Stimulated activated CD4-positive, alpha-beta T cell treated with anti-CD3 and anti-CD28 coated beads, Interleukin-12 subunit alpha, Interleukin-12 subunit beta, amount 100 ng/mL, for 48 hours (primary cell): ENCODE measurements at regions not wholly inside any gene's neighbourhood (a gene's known extent, or its start where the extent isn't known, plus 50 kb on each side); places are given as distances from the start of the nearest gene placed in this dataset.
"Not testable (repeated sequence)": the region's sequence is repeated elsewhere in the genome, so short reads cannot be mapped to it uniquely, and the experiment has no call there.

Experiments used
- DNase-seq, 3 donors: peaks; one replicate each; pipeline ENCODE4 v3.0.0-alpha.2; 2020; ENCODE audit warnings: low read depth in 2 of 3, low spot score in 1 of 3

DNA sequence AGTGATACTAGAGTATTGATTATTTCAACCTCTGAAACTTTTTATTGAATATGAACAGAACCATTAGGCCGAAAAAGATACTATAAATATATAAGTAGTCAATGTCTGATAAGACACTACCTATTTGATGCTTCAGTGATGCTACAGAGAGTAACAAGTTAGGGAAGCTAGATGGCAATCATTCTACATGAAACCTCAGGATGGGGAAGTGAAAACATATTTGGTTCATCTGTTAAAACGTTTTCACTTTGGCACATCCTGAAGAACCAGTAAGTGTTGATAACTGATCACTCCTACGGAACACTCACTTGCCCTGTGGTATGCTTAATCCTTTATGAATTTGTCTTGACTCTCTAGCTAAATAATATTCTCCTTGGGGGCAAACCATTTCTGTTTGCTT, 1064.9 kb downstream of the NXPH1 start:
- DNase-seq = no peak

DNA sequence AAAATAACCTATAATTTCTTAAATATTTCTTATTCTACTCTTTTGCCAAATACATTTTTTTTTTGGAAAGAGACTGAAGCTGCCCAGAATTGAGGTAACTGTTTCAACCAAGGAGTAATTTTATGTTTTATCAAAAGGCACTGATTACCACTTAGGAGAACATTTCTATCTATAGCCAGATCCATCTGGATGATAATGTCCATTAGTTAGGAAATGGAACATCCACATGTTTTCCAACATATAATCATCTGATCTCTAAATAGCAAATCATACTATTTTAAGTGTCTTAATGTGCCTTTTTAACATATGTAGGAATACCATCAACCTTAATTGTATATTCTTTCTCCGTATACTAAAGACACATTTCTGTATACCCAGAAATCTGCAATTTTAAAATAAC, 1068.9 kb downstream of the NXPH1 start:
- no peak for DNase-seq

DNA sequence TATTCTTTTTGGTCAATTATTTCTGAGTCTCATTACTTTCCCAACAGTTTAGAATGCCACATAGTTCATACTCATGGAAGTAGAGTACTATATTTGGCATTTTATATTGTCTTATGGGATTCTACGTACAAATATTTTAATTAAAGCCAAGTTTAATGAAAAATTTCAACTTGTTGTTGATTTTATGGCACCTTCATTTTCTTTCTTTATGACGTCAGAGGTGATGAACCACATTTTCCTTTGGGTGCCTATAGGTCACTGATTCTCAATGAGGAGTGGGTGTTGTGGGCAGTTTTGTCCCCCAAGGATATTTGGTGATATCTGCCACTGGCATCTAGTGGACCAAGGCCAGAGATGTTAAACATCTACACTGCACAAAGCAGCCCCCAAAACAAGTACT, 1071.3 kb downstream of the NXPH1 start:
- DNase-seq = no peak

DNA sequence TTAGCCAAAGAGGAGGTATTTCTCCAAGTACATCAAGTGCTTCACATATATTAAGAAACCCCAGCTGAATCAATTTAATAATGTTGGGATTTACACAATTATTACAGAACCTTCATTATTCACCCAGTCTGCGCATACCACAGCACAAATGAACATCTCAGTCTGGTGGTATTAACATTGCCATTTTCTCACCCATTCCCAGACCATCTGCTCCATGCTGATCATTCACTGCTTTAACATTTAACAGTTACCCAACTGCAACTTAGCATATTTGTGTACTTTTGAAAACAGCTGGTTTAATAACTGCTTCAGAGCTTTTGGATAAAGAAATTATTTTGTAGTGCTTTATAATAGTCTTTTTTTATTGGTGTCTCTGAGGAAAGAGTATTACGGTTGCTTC, 1072.1 kb downstream of the NXPH1 start:
- no peak for DNase-seq

DNA sequence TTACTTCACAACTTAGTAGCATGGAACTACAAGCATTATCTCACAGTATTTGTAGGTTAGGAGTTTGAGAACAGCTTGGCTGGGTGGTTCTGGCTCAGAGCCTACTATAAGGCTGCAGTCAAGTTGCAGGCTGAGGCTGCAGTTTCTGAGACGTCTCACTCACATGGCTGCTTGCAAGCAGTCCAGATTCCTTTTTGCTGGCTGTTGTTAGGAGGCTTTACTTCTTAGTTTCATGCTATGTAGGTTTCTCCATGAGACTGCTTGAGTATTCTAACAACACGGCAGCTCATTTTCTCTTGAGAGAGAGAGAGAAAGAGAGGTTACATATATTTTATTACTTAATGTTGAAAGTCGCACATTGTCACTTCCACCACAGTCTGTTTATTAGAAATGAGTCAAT, 1073.9 kb downstream of the NXPH1 start:
- no peak for DNase-seq

DNA sequence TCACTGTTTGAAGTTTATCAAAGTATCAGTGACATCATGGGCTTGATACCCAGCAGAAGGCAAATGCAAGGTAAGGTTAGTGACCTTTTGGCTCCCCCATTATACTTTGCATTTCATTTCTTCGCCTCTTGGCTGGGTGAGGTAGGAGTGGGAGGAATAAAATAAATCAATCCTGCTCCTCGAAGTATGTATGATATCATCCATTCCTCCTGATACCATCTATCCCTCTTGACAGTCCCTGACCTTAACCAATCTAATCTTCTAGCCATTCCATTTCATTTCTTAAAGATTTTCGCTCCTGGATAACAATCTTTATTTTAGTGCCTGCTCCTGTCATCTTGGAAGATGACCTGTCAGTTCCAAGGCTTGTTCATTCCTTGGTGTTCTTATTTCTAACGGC, 1083.3 kb downstream of the NXPH1 start:
- DNase-seq = no peak

DNA sequence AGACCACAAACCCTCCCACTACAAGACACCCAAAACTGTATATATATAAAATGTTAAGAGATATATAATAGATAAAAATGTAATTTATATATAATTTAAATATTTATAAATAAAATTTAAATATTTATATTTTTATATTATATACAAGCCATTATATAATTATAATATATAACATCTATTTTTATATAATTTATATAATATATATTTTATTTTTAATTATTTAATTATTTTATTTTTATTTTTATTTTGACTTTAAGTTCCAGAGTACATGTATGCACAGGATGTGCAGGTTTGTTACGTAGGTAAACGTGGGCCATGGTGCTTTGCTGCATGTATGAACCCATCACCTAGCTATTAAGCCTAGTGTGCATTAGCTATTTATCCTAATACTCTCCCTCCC, 1090.2 kb downstream of the NXPH1 start:
- DNase-seq = no peak

DNA sequence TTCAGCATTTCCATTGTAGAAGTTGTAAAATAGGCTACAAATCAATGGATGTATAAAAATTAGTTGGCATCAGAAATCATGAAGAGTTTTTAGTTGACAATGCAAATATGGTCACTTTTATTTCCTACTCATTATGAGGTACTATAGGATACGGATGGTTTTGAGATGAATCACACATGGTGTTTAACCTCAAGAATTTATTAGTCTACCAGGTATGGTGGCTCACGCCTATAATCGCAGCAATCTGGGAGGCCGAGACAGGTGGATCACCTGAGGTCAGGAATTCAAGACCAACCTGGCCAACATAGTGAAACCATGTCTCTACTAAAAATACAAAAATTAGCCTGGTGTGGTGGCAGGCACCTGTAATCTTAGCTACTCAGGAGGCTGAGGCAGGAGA, 1119.0 kb downstream of the NXPH1 start:
- not testable (repeated sequence) for DNase-seq

DNA sequence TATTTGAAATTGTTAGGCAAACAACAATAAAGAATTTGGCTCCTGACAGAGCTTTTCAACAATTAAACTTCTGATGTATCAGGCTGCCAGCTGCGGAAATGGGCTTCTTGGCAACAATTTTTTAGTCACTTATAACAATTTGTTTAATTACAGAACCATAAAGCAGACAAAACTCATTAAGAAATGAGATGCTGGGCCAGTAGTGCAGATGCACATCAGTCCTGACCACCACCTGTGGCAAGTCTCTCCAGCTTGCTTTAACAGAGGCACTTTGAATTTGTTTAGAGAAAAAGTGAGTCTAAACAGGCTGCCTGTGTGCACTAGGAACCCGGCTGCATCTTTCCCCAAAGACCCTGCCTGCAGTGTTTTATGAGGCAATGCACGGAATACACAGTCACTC, 1124.4 kb downstream of the NXPH1 start:
- DNase-seq = no peak

DNA sequence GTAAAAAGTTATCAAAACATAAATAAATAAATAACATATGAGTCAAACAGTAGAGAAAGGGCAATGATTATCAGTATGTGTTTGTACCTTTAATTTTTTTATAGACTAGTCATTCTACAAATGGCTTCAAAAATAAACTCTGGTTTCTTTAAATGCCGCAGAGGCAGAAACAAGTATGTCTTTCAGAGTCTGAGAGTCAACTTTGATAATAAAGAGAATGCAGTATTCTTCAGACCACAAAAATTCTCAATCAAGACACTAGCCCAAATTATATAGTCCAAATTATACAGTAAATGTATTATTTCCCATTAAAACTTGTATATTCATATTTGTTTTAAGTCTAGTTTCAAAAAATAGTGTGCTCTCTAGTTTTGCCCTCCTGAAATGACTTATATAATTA, 1142.3 kb downstream of the NXPH1 start:
- no peak for DNase-seq

DNA sequence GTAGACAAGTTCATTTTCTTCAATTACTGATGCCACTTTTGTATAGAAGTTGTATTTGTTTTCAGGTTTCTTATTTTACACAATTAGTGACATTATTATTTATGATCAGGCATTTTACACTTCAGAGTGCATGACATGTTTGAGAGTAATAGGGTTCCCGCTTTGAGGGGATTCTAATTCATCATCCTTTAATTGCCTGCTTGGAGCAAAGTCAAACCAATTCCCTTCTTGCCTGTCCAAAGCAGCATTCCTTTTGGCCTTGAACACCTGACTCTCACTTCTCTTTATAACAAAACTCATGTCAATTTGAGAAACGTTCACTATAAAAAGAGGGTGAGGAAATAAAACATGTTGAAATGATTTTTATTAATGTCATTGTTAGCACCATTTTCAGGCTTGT, 1149.4 kb downstream of the NXPH1 start:
- no peak for DNase-seq

DNA sequence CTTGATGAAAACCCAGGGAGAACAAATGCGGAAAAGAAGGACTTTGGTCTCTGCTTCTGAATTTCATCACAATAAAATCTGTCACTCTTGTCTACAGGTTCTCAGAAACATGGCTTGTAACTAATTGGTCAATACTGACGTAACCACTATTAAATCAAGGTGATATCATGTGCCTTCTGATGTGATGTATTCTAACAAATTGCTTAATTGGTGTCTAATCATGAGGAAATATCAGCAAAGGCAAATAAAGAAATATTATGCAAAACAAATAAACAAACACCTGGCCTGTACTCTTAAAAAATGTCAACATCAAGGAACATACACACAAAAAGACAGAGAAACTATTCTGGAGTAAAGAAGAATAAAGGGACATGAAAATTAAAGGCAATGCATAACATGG, 1165.0 kb downstream of the NXPH1 start:
- no peak for DNase-seq

DNA sequence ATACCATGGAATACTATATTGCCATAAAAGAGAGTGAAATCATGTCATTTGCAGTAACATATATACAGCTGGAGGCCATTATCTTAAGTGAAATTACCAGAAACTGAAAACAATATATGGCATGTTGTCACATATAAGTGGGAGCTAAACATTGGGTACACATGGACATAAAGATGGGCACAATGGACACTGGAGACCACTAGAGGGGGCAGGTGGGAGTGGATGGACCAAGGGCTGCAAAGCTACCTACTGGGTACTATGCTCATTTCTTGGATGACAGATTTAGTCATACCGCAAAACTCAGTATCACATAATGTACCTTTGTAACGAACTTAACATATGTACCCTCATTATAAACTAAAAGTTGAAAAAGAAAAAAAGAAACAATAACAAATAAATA, 1167.6 kb downstream of the NXPH1 start:
- DNase-seq = no peak

DNA sequence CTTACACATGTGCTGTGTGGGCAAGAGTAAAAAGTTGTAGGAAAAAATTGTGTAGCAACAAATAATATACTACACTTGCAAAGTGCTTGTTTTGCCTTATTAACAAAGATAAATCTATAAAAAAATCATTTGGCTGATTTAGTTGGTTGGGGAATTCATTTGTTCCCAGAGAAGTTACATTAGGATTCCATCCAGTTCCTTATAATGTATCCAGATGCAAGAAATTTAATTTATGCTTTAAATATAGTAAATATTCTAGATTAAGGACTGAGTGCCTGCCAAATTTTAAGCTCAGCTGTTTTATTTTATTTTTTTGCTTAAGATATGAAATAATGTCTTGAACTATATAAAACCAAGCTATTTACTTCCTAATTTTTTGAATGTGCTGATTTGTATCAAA, 1169.9 kb downstream of the NXPH1 start:
- DNase-seq = no peak

DNA sequence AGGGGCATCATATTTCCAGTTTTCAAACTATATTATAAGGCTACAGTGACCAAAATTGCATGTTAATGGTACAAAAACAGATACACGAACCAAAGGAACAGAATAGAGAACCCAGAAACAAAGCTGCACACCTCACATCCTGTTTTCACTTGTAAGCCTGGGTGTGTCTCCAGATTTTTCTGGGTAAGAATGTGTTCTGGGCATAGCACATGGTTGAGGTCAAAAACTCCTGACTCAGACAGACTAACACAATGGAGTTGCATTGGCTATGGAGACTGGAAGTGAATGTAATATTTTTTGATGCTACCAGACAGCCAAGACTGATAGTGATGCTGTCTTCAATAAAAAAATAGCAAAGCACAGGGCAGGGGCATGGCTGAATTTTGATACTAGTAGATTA, 1175.2 kb downstream of the NXPH1 start:
- no peak for DNase-seq

DNA sequence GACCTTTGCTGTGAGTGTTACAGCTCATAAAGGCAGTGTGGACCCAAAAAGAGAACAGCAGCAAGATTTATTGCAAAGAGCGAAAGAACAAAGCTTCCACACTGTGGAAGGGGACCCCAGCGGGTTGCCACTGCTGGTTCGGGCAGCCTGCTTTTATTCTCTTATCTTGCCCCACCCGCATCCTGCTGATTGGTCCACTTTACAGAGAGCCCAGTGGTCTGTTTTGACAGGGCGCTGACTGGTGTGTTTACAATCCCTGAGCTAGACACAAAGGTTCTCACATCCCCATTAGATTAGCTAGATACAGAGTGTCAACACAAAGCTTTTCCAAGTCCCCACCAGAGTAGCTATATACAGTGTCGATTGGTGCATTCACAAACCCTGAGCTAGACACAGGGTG, 1187.5 kb downstream of the NXPH1 start:
- not testable (repeated sequence) for DNase-seq

DNA sequence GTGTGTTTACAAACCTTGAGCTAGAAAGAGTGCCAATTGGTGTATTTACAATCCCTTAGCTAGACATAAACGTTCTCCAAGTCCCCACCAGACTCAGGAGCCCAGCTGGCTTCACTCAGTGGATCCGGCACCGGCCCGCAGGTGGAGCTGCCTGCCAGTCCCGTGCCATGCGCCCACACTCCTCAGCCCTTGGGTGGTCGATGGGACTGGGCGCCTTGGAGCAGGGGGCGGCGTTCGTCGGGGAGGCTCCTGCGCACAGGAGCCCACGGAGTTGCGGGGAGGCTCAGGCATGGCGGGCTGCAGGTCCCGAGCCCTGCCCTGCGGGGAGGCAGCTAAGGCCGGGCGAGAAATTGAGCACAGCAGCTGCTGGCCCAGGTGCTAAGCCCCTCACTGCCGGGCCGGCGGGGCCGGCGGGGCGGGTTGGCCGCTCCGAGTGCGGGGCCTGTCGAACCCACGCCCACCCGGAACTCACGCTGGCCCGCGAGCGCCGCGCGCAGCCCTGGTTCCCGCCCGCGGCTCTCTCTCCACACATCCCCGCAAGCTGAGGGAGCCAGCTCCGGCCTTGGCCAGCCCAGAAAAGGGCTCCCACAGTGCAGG, 1188.0 kb downstream of the NXPH1 start:
- not testable (repeated sequence) for DNase-seq

DNA sequence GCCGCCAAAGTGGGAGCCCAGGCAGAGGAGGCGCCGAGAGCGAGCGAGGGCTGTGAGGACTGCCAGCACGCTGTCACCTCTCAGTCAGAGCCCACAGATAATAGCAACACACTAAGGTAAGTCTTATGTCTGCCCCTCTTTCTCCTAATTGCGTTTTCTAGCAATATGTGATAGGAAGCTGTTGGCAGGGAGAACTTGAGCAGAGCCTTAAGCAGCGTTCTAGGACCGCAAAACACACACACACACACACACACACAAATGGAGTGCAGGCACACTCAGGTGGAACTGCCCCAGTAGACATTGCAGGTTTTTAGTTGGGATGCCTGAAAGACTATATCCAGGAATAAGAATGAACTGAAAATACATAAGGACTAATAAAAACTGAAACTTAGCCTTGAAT, 1188.5 kb downstream of the NXPH1 start:
- DNase-seq = no peak

DNA sequence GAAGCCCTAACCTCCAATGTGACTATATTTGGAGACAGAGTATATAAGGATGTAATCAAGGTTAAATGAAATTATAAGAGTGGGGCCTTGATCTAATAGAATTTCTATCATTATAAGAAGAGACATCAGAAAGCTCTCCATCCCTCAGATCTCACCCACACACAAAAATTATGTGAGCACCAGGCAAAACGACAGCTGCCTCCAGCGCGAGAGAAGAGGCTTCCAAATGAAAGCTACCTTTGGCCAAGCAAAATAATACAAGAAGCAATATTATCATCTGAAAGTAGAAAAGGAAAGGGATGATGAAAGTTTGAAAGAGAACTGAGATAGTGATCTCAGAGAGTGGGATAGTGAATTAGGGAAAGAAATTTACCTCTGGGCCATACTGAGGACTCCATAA, 1192.5 kb downstream of the NXPH1 start:
- no peak for DNase-seq

DNA sequence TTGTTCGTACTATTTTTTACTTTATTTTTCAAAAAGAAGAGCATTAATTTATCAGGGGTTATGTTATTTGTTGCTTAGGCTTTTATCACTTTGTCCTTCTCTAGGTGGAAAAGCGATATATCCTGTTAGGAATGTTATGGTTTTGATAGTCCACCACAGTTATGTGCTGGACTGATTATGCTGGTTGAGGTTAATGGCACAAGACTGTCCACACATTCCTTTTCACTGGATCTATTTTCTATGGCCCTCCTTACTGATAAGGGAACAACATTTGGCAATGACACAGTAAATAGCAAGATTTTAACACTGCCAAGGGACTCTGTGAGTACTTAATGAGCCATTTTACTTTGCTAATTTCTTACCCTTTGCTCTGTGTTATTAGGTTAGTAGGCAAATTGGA, 1212.3 kb downstream of the NXPH1 start:
- no peak for DNase-seq

DNA sequence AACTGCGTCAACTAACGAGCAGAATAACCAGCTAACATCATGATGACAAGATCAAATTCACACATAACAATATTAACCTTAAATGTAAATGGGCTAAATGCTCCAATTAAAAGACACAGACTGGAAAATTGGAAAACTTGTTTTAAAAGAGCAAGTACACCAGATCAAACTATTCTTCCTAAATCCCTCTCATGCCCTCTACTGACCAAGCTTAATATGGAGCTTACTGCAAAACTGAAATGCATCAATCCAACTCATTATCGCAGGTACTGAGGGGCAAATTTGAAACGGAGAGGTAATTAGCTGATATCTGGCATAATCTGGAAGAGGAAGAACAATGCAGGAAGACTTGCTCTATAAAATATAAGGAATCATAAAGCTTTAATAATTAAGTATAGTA, 1223.8 kb downstream of the NXPH1 start:
- no peak for DNase-seq

DNA sequence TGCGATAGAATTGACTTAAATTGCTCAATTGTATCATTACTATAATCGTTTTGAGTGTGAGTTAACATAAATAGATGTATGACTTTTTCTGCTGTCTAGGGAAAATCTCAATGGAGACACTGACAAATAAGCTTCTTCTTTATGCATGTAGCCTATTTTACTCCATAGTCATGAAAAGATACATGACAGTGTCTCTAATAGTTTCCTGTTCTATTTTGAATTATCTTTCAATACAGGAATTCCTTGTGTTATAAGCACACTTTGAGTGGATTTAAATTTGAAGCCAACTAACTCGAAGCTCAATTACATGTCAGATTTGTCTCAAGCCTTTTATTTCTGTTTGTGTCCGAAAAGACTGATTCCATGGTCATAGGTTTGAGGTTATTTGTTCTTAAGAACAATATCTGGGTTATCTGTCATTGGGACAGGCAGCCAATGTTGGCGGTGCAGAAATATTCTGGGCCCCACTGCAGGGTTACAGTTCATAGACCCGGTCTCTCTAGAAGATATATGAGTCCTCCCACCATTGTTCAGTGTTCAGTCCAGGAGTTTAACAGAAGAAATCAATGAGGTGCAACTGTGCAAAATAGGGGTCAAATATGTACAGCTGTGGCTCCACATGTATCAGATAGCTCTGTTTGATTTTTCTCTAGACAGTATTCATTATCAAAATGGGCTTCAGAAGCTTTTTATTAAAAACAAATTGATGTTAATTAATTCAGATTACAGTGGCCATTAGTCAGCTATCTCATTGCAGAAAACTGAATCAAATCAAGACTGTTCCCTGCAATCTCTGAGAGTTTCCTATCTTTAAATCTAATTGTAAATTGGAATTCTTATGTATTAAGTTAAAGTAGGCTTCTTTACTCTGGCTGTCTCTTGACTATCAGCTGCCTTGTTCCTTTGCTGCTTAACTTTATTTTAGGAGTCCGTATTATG, 1238.8 kb downstream of the NXPH1 start:
- DNase-seq = no peak

DNA sequence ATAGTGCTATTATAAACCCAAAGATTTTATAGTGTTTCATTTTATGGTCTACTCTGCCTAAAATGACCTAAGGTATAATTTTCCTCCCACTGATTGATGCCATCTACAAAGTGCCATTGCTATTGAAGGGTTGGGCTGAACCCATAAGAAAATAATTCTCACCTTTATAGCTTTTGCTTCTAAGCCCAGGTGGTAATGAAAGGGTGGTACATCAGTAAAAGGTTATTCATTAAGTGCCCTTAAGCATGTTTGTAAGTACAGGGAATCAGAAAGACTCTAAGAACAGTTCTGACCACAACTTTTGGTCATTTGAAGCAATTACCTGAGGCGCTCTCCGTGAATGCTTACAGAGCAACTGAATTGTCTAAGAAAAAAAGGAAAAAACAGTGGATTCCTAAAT, 1247.3 kb downstream of the NXPH1 start:
- no peak for DNase-seq
